BLaER1 treated with 17β-estradiol and CSF1 and Interleukin-3, amounts not matched to agents 10 nM and 100 nM (cell line): ENCODE measurements at regions not wholly inside any gene's neighbourhood (a gene's known extent, or its start where the extent isn't known, plus 50 kb on each side); places are given as distances from the start of the nearest gene placed in this dataset.
"Not testable (repeated sequence)": the region's sequence is repeated elsewhere in the genome, so short reads cannot be mapped to it uniquely, and the experiment has no call there.

Experiments used
- H3K27ac ChIP-seq, 11 experiments: shearing (Covaris generic); formaldehyde crosslinking; 2 replicates each; pipeline ENCODE4 v1.8.1; 2022
- H3K27me3 ChIP-seq, 11 experiments: shearing (Covaris generic); formaldehyde crosslinking; 2 replicates each; pipeline ENCODE4 v1.8.1; 2022
- H3K36me3 ChIP-seq, 11 experiments: shearing (Covaris generic); formaldehyde crosslinking; 2 replicates each; pipeline ENCODE4 v1.8.1; 2022
- H3K4me1 ChIP-seq, 10 experiments: shearing (Covaris generic); formaldehyde crosslinking; 2 replicates each; pipeline ENCODE4 v1.8.1; 2022
- H3K4me2 ChIP-seq, 11 experiments: shearing (Covaris generic); formaldehyde crosslinking; 2 replicates each; pipeline ENCODE4 v1.8.1; 2022
- H3K4me3 ChIP-seq, 10 experiments: shearing (Covaris generic); formaldehyde crosslinking; 2 replicates each; pipeline ENCODE4 v1.8.1; 2022
- H3K9ac ChIP-seq, 11 experiments: shearing (Covaris generic); formaldehyde crosslinking; 2 replicates each; pipeline ENCODE4 v1.8.1; 2022
- H3K9me3 ChIP-seq, 11 experiments: shearing (Covaris generic); formaldehyde crosslinking; replicated peaks in 1 of 11; 2 replicates each; pipeline ENCODE4 v1.8.1; 2022
- H4K20me1 ChIP-seq, 11 experiments: shearing (Covaris generic); formaldehyde crosslinking; 2 replicates each; pipeline ENCODE4 v1.8.1; 2022
- Cebpa-rat ChIP-seq, 11 experiments: shearing (Covaris generic); IDR thresholded peaks; 2 replicates each; pipeline ENCODE4 v1.8.1; 2022

DNA sequence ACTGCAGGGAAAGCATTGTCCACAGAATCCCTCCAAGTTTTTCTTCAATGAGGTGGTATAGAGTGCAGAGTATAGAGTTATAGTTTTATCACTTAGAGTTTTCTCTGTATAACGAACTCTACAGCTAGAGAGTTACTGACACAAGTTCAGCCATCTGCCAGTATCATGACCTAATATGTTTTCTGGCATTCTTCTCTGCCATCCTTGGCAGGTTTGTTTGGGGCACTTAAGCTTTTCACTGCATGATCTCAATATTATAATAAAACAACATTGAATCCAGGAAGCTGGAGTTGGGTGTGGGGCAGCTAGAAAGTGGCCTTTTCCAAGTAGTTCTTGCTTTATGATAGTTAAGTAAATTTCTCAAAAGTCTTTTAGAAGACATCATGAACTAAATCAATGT is 743.5 kb upstream of the ARPP21 start:
- Histone ChIP-seq H3K27ac (no peak overlapping the region), H3K9me3 (no peaks in the 10 kb centered on the region), H4K20me1 (no peaks in the 10 kb centered on the region), H3K4me3 (no peak overlapping the region), H3K9ac (no peak overlapping the region), H3K4me2 (no peak overlapping the region), H3K27me3 (no peaks in the 10 kb centered on the region), H3K4me1 (no peaks in the 10 kb centered on the region), H3K36me3 (no peaks in the 10 kb centered on the region)
- TF ChIP-seq Cebpa-rat (IDR thresholded peaks at IDR 0.05): no peak

DNA sequence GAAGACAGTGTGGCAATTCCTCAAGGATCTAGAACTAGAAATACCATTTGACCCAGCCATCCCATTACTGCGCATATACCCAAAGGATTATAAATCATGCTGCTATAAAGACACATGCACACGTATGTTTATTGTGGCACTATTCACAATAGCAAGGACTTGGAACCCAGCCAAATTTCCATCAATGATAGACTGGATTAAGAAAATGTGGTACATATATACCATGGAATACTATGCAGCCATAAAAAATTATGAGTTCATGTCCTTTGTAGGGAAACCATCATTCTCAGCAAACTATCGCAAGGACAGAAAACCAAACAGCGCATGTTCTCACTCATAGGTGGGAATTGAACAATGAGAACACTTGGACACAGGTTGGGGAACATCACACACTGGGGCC is 729.6 kb upstream of the ARPP21 start:
- H3K4me1 ChIP-seq, H3K27me3 ChIP-seq, H4K20me1 ChIP-seq, H3K9ac ChIP-seq, H3K36me3 ChIP-seq, H3K4me2 ChIP-seq, H3K27ac ChIP-seq, H3K4me3 ChIP-seq, H3K9me3 ChIP-seq: not testable (repeated sequence)

DNA sequence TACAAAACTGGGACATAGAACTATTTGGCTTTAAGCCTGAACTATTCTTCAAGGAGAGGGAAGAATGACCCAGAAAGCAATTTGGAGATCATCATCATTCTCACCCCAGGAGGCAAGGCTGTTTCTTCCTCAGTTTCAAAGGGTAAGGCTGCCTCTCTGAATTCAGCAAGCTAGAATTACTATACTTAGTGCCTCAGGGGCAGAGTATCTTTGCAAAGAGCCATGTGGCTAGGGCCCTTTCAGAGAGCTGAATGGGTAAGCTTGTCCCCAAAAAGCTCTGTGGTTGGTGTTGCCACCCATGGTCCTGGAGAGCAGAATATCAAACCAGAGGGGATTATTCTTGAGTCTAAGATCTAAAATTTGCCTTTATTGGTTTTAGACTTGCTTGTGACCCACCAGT is 720.3 kb upstream of the ARPP21 start:
- no peak overlapping the region for H3K27ac ChIP-seq
- no peaks in the 10 kb centered on the region for H3K36me3 ChIP-seq
- no peaks in the 10 kb centered on the region for H3K27me3 ChIP-seq
- no peaks in the 10 kb centered on the region for H4K20me1 ChIP-seq
- no peaks in the 10 kb centered on the region for H3K9me3 ChIP-seq
- H3K9ac ChIP-seq: no peak overlapping the region
- H3K4me2 ChIP-seq: no peak overlapping the region
- no peaks in the 10 kb centered on the region for H3K4me1 ChIP-seq
- no peak for TF ChIP-seq Cebpa-rat (IDR thresholded peaks at IDR 0.05)
- H3K4me3 ChIP-seq: no peak overlapping the region

DNA sequence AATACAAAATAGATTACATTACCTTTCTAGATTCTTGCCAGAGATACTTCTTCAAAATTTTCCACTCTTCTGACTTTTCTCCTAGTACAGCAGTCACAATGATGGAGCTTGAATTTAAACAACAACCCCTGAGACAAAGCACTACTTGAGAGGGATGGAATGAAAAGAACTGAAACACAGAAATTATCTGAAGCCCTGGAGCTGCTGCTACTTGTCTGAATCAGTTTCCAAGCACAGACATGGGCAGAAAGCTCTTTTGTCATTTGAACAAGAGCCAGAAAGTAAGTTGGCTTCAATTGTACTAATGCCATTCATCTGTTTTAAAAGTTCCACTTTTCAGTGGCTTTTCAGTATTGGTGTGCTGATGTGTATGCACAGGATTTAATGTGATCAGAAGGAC is 718.5 kb upstream of the ARPP21 start:
- H3K9me3 ChIP-seq: no peaks in the 10 kb centered on the region
- no peaks in the 10 kb centered on the region for H3K36me3 ChIP-seq
- H3K4me2 ChIP-seq: no peak overlapping the region
- no peak for TF ChIP-seq Cebpa-rat (IDR thresholded peaks at IDR 0.05)
- no peaks in the 10 kb centered on the region for H3K27me3 ChIP-seq
- no peaks in the 10 kb centered on the region for H3K4me1 ChIP-seq
- no peak overlapping the region for H3K27ac ChIP-seq
- H3K9ac ChIP-seq: no peak overlapping the region
- H4K20me1 ChIP-seq: no peaks in the 10 kb centered on the region
- no peak overlapping the region for H3K4me3 ChIP-seq

DNA sequence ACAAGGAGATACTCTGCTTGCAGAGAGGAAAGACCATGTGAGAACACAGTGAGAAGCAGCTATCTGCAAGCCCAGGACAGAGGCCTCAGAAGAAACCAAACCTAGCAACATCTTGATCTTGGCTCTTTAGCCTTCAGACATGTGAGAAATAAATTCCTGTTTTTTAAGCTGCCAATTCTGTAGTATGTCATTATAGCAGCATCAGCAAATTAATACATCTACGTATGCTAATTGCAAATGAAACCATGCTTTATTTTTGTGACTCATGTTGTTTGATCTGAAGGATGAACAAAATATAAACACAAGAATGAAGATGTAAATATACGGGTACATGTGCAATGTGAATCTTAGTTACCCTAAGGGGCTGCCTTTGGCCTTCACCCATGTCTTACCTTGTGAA is 714.4 kb upstream of the ARPP21 start:
- Histone ChIP-seq H3K4me2 (no peak overlapping the region), H3K27ac (no peak overlapping the region), H3K27me3 (no peaks in the 10 kb centered on the region), H3K4me1 (no peaks in the 10 kb centered on the region), H3K36me3 (no peaks in the 10 kb centered on the region), H4K20me1 (no peaks in the 10 kb centered on the region), H3K4me3 (no peak overlapping the region), H3K9ac (no peak overlapping the region), H3K9me3 (no peaks in the 10 kb centered on the region)
- TF ChIP-seq Cebpa-rat (IDR thresholded peaks at IDR 0.05): no peak

DNA sequence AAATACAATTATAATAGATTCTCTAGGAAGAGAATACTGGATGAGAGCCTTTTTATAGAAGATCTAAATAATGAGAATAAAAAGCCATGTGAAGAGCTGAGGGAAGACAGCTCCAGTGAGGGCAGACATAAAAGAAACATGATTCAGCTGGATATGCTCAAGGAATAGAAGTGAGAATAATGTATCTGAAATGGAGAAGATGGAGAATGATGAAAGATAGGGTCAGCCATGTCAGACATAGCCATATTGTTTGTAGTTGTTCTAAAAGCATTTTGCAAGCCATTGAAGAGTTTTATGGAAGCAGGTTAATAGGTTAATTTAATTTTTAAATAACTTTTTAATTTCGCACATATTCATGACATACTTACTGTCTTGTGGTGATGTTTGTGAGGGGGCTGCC is 713.5 kb upstream of the ARPP21 start:
- H3K36me3 ChIP-seq: no peaks in the 10 kb centered on the region
- no peaks in the 10 kb centered on the region for H3K4me1 ChIP-seq
- H3K4me2 ChIP-seq: no peak overlapping the region
- no peak overlapping the region for H3K27ac ChIP-seq
- peaks cover 0 to 5% (median 3%) of the 10 kb centered on the region in 11 experiments; a peak in 5 of 22 replicates for H3K9me3 ChIP-seq
- no peak for TF ChIP-seq Cebpa-rat (IDR thresholded peaks at IDR 0.05)
- H4K20me1 ChIP-seq: no peaks in the 10 kb centered on the region
- no peak overlapping the region for H3K9ac ChIP-seq
- no peaks in the 10 kb centered on the region for H3K27me3 ChIP-seq
- no peak overlapping the region for H3K4me3 ChIP-seq

DNA sequence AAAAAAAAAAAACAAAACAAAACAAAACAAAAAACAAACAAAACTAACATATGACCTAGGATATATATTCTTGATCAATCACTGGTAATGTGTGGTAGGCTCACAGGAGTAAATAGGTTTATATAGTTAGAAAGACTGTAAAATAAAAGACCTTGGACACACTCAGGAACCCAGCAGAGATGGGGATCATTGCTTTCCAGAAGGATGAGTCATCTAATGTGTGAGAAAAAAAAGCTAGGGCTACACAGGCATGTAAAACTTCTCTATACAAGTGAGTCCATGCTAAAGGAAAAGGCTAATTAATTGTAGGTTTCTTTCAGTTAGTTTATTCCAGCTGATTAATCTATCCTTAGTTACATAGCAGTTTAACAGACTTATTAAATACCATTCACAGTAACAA is 710.3 kb upstream of the ARPP21 start:
- H3K9me3 ChIP-seq: peaks cover 0 to 16% (median 6%) of the 10 kb centered on the region in 11 experiments; a peak in 5 of 22 replicates
- no peak for TF ChIP-seq Cebpa-rat (IDR thresholded peaks at IDR 0.05)
- H3K36me3 ChIP-seq: no peaks in the 10 kb centered on the region
- no peak overlapping the region for H3K27ac ChIP-seq
- no peak overlapping the region for H3K9ac ChIP-seq
- H3K4me1 ChIP-seq: no peaks in the 10 kb centered on the region
- no peaks in the 10 kb centered on the region for H3K27me3 ChIP-seq
- H3K4me2 ChIP-seq: no peak overlapping the region
- no peaks in the 10 kb centered on the region for H4K20me1 ChIP-seq
- H3K4me3 ChIP-seq: no peak overlapping the region

DNA sequence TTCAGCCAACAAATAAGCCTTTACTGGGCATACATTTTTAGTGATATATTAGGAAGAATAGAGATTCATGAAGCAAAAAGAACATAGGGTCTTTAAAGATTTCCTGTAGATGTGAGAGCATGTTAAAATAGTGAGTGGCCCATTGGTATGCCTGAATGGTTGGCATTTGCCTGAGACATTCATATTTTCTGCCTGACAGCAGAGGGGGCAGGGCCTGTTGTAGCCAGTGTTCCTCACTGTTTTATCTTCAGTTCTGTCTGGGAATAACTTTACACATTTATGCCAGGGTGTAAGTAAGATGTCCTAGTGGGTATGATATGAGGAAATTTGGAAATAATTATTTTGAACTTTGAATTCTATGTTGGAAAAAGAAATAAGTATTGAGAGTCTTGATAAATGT is 704.7 kb upstream of the ARPP21 start:
- no peaks in the 10 kb centered on the region for H3K36me3 ChIP-seq
- H3K4me1 ChIP-seq: no peaks in the 10 kb centered on the region
- H3K9ac ChIP-seq: no peak overlapping the region
- no peak for TF ChIP-seq Cebpa-rat (IDR thresholded peaks at IDR 0.05)
- H3K27me3 ChIP-seq: no peaks in the 10 kb centered on the region
- peaks cover 0 to 22% (median 6%) of the 10 kb centered on the region in 11 experiments; a peak in 5 of 22 replicates for H3K9me3 ChIP-seq
- H3K4me3 ChIP-seq: no peak overlapping the region
- H3K4me2 ChIP-seq: no peak overlapping the region
- no peaks in the 10 kb centered on the region for H4K20me1 ChIP-seq
- no peak overlapping the region for H3K27ac ChIP-seq

DNA sequence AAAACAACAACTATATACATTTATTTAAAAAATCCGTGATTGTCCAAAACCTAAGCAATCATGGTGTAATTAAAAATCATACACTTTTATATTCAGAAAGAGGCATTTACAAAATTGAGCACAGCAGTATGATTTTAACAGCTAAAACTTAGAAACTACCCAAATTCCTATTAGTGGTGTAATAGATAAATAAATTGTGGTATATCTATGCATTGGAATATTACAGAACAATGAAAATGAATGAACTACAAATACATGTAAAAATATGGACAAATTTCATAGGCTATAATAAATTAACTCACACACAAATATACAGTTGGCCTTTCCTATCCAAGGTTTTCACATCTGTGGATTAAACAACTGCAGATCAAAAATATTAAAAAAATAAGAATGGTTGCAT is 700.5 kb upstream of the ARPP21 start:
- no peaks in the 10 kb centered on the region for H3K27me3 ChIP-seq
- H3K9me3 ChIP-seq: peaks cover 0 to 11% (median 0%) of the 10 kb centered on the region in 11 experiments; a peak in 3 of 22 replicates
- H4K20me1 ChIP-seq: no peaks in the 10 kb centered on the region
- no peak overlapping the region for H3K4me2 ChIP-seq
- H3K36me3 ChIP-seq: no peaks in the 10 kb centered on the region
- no peak overlapping the region for H3K4me3 ChIP-seq
- no peak overlapping the region for H3K9ac ChIP-seq
- no peaks in the 10 kb centered on the region for H3K4me1 ChIP-seq
- TF ChIP-seq Cebpa-rat (IDR thresholded peaks at IDR 0.05): no peak
- no peak overlapping the region for H3K27ac ChIP-seq

DNA sequence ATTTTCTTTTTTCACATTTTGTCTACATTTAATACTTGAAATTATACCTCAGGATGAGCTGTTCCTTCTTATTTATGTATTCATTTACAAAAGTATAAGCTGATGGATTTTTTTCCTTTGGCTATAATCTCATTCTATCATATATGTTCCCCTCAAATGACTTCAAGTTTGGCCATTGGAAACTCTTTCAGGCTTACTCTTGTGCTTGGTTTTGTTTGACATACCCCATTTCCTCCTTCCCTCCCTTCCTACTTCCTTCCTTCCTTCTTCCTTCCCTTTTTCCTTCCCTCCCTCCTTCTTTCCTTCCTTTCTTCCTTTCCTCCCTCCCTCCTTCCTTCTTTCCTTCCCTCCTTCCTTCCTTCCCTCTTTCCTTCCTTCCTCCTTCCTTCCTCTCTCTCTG is 697.1 kb upstream of the ARPP21 start:
- Histone ChIP-seq H3K27me3 (no peaks in the 10 kb centered on the region), H4K20me1 (no peaks in the 10 kb centered on the region), H3K4me3 (no peak overlapping the region), H3K36me3 (no peaks in the 10 kb centered on the region), H3K9me3 (peaks cover 0 to 11% (median 0%) of the 10 kb centered on the region in 11 experiments; a peak in 3 of 22 replicates), H3K9ac (no peak overlapping the region), H3K4me2 (no peak overlapping the region), H3K4me1 (no peaks in the 10 kb centered on the region), H3K27ac (no peak overlapping the region)
- TF ChIP-seq Cebpa-rat (IDR thresholded peaks at IDR 0.05): no peak

DNA sequence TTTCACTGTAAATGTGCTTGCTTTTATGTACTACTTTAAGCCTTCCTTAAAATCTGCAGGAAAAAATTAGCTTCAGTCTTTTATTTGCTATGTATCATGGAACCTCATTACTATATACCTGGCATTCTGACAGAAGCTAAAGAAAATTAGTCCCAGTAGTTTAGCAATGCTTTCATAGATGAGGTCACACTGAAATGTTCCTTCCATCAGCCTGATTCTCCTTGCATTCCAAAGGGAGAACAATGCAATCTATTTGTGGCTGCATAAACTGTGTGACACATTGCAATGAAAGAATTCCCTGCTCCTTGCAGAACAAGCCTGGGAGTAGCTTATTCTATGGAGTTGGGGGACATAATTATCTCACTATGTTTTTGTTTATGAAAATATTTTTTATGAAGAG is 691.5 kb upstream of the ARPP21 start:
- no peaks in the 10 kb centered on the region for H3K27me3 ChIP-seq
- H3K9me3 ChIP-seq: no peaks in the 10 kb centered on the region
- H3K4me2 ChIP-seq: no peak overlapping the region
- H3K4me3 ChIP-seq: no peak overlapping the region
- H3K36me3 ChIP-seq: no peaks in the 10 kb centered on the region
- H3K4me1 ChIP-seq: no peaks in the 10 kb centered on the region
- no peaks in the 10 kb centered on the region for H4K20me1 ChIP-seq
- H3K27ac ChIP-seq: no peak overlapping the region
- TF ChIP-seq Cebpa-rat (IDR thresholded peaks at IDR 0.05): no peak
- H3K9ac ChIP-seq: no peak overlapping the region
